ENCODE measurements at regions not wholly inside any gene's neighbourhood (a gene's known extent, or its start where the extent isn't known, plus 50 kb on each side); places are given as distances from the start of the nearest gene placed in this dataset.
"Not testable (repeated sequence)": the region's sequence is repeated elsewhere in the genome, so short reads cannot be mapped to it uniquely, and the experiment has no call there.

- no peak for DNase-seq (ENCODE audit: low read depth)
- no peak overlapping the region for H3K4me3 ChIP-seq (ENCODE audit: low read depth, low read length)
- TF ChIP-seq, protein P1, sequence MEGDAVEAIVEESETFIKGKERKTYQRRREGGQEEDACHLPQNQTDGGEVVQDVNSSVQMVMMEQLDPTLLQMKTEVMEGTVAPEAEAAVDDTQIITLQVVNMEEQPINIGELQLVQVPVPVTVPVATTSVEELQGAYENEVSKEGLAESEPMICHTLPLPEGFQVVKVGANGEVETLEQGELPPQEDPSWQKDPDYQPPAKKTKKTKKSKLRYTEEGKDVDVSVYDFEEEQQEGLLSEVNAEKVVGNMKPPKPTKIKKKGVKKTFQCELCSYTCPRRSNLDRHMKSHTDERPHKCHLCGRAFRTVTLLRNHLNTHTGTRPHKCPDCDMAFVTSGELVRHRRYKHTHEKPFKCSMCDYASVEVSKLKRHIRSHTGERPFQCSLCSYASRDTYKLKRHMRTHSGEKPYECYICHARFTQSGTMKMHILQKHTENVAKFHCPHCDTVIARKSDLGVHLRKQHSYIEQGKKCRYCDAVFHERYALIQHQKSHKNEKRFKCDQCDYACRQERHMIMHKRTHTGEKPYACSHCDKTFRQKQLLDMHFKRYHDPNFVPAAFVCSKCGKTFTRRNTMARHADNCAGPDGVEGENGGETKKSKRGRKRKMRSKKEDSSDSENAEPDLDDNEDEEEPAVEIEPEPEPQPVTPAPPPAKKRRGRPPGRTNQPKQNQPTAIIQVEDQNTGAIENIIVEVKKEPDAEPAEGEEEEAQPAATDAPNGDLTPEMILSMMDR (conservative IDR thresholded peaks at IDR 0.05; ENCODE audit: low read depth, low read length): no peak
Observed at GRCh38 chr5:25459082-25459481, 814.3 kb upstream of the CDH10 start.

DNA sequence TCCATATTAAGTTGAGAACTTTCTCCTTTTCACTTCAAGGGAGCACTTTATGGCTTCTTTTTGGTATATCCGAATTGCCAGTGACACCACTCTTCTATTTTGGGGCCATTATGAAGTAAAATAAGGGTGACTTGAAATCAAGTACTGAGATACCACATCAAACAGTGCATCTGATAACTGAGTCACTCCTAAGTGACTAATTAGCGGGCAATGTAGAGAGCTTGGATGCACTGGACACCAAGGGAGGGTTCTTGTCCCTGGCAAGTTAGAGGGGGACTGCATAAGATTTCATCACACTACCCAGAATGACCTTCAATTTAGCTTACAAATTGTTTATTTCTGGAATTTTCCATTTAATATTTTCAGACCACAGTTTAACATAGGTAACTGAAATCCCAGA is 813.9 kb upstream of the CDH10 start:
- TF ChIP-seq, protein P1 (conservative IDR thresholded peaks at IDR 0.05; ENCODE audit: low read depth, low read length): no peak
- H3K4me3 ChIP-seq (ENCODE audit: low read depth, low read length): no peak overlapping the region
- no peak for DNase-seq (ENCODE audit: low read depth)

GRCh38 chr5:25453500-25453899 is 808.7 kb upstream of the CDH10 start:
- no peak for DNase-seq (ENCODE audit: low read depth)
- TF ChIP-seq, protein P1 (conservative IDR thresholded peaks at IDR 0.05; ENCODE audit: low read depth, low read length): no peak
- H3K4me3 ChIP-seq (ENCODE audit: low read depth, low read length): no peak overlapping the region

GRCh38 chr5:25451294-25451693 is 806.5 kb upstream of the CDH10 start:
- DNase-seq (ENCODE audit: low read depth): no peak
- TF ChIP-seq, protein P1 (conservative IDR thresholded peaks at IDR 0.05; ENCODE audit: low read depth, low read length): no peak
- no peak overlapping the region for H3K4me3 ChIP-seq (ENCODE audit: low read depth, low read length)

GRCh38 chr5:25448646-25449045 is 803.9 kb upstream of the CDH10 start:
- TF ChIP-seq, protein P1 (conservative IDR thresholded peaks at IDR 0.05; ENCODE audit: low read depth, low read length): no peak
- DNase-seq (ENCODE audit: low read depth): no peak
- no peak overlapping the region for H3K4me3 ChIP-seq (ENCODE audit: low read depth, low read length)

GRCh38 chr5:25448190-25448621 is 803.4 kb upstream of the CDH10 start:
- TF ChIP-seq, protein P1 (conservative IDR thresholded peaks at IDR 0.05; ENCODE audit: low read depth, low read length): no peak
- no peak overlapping the region for H3K4me3 ChIP-seq (ENCODE audit: low read depth, low read length)
- DNase-seq (ENCODE audit: low read depth): no peak

- not testable (repeated sequence) for H3K4me3 ChIP-seq (ENCODE audit: low read depth, low read length); DNase-seq (ENCODE audit: low read depth)
Observed at GRCh38 chr5:25446061-25446420, 801.3 kb upstream of the CDH10 start.

- not testable (repeated sequence) for H3K4me3 ChIP-seq (ENCODE audit: low read depth, low read length); DNase-seq (ENCODE audit: low read depth)
Observed at GRCh38 chr5:25445381-25446060, 800.7 kb upstream of the CDH10 start.
